ENCODE measurements at regions not wholly inside any gene's neighbourhood (a gene's known extent, or its start where the extent isn't known, plus 50 kb on each side); places are given as distances from the start of the nearest gene placed in this dataset.

DNA sequence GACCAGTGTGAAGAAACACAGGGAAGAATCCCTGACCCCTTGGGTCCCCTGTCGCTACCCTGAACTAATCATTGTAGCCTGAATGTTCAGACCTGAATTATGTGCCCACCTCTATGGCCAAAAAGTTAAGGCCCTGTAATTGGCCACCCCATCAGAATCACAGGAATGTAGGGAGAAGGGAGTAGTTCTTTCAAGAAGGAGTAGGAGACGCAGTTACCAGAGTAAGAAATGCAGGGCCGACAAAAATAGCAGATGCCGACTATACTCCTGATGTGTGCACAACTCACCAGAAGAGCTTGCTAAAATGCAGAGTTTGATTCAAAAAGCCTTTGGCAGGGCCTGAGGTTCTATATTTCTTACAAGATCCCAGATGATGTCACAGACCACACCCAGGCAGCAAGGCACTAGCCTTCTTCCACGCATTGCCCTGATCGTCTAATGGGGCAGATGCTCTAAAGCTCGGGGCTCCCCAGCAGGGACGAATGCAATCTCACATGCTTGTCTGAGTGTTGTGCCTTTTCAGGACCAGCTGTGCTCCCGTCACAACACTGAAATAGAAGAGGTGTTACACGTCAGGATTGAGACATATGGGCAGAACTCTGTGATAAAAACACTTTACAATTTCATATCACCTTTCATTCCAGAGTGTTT is 161.0 kb upstream of the FAM241A start:
- DNase-seq (ENCODE audit: low read depth), result no peak
- TF ChIP-seq, protein P1, sequence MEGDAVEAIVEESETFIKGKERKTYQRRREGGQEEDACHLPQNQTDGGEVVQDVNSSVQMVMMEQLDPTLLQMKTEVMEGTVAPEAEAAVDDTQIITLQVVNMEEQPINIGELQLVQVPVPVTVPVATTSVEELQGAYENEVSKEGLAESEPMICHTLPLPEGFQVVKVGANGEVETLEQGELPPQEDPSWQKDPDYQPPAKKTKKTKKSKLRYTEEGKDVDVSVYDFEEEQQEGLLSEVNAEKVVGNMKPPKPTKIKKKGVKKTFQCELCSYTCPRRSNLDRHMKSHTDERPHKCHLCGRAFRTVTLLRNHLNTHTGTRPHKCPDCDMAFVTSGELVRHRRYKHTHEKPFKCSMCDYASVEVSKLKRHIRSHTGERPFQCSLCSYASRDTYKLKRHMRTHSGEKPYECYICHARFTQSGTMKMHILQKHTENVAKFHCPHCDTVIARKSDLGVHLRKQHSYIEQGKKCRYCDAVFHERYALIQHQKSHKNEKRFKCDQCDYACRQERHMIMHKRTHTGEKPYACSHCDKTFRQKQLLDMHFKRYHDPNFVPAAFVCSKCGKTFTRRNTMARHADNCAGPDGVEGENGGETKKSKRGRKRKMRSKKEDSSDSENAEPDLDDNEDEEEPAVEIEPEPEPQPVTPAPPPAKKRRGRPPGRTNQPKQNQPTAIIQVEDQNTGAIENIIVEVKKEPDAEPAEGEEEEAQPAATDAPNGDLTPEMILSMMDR (IDR thresholded peaks at IDR 0.05; ENCODE audit: control insufficient read depth, extremely low read depth, insufficient read depth), result no peak
- H3K4me3 ChIP-seq (ENCODE audit: low read depth, low read length), result no peak overlapping the region

DNA sequence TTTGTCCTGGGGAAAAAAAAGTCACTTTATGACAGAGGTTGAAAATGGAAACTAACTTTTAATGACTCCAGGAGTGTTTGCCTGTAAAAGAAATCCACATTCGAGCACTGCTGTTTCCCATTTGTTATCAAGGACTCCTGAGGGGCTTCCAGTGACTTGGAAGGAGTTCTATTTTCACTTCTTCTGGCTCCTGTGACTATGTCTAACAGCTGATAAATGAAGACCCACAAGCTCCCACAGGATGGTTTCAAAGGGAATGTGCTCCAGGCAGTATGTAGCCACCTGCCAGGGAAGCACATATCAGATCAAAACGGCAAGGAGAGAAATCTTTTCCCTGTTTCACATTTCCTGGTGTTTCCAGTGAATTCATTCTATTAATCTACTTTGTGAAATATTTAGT is 159.8 kb upstream of the FAM241A start:
- H3K4me3 ChIP-seq (ENCODE audit: low read depth, low read length), result no peak overlapping the region
- DNase-seq (ENCODE audit: low read depth), result no peak
- TF ChIP-seq, protein P1 (IDR thresholded peaks at IDR 0.05; ENCODE audit: control insufficient read depth, extremely low read depth, insufficient read depth), result no peak

DNA sequence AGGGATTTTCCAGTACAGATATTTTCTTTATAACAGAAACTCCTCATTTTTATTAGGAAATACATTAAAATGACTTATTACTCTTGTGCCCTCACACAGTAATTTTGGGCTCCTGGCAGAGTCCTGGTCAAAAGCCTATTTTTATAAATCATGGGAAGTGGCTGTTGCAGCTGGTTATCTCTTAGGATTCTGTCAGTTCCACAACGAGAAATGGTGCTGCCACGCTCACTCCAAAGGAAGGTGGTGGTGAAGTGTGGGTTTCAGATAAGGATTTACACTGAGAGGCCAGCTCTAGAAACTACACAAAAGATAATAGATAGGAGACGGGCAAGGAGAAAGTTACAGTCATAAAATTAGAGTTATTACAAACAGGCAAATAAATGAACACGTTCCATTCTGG is 159.2 kb upstream of the FAM241A start:
- TF ChIP-seq, protein P1 (IDR thresholded peaks at IDR 0.05; ENCODE audit: control insufficient read depth, extremely low read depth, insufficient read depth), result no peak
- no peak overlapping the region for H3K4me3 ChIP-seq (ENCODE audit: low read depth, low read length)
- no peak for DNase-seq (ENCODE audit: low read depth)

DNA sequence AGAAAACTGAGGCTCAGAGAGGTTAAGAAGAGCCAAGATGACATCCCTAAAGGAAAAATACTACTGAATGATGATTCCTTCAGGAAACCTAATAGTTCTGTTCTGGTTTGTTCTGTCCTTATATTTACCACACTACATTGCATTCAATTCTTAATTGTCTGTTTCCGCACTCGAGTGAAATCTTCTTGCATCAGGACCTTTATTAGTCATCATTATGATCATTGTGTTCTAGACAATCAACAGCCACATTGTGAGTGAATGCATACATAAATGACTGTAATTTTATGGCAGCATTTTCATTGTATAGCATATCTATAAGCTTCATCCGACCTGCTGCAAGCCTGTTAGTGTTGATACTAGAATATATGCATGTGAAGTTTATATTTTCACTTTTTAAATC is 156.7 kb upstream of the FAM241A start:
- no peak for DNase-seq (ENCODE audit: low read depth)
- no peak overlapping the region for H3K4me3 ChIP-seq (ENCODE audit: low read depth, low read length)
- TF ChIP-seq, protein P1 (IDR thresholded peaks at IDR 0.05; ENCODE audit: control insufficient read depth, extremely low read depth, insufficient read depth), result no peak

DNA sequence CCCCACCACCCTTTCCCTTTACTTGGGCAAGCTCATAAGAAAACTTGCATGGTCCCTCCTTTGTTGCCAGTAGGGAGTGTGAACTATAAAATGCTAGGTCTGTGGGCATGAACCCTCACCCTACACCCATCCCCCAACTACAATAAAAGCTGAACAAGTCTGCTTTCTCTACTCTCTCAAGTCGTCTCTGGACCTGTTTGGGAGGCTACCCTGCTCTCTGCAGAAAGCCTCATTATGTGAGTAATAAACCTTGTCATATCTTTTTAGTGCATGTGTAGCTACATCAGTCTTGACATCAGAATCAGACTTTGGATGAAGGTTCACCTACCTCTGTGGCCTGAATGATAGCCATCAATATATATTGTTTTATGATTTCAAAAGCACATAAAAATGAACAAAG is 155.4 kb upstream of the FAM241A start:
- no peak overlapping the region for H3K4me3 ChIP-seq (ENCODE audit: low read depth, low read length)
- DNase-seq (ENCODE audit: low read depth), result no peak
- TF ChIP-seq, protein P1 (IDR thresholded peaks at IDR 0.05; ENCODE audit: control insufficient read depth, extremely low read depth, insufficient read depth), result no peak

DNA sequence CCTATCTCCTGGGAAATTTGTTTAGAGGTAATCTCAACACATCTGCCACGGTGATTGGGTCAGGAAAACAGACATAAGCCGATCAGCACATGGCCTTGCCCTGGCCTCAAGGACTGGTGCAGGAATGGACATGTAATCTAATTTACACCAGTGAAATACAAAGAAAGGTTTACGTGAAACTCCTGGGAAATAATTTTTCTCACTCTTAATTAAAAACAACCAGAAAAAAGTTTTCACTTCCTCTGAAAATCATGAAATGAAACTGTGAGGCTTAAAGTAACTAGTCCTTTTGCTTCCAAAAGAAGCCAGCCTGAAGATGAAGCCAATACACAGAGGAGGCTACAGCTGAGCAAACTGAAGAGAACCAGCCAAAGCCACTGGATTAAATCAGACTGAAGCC is 154.1 kb upstream of the FAM241A start:
- TF ChIP-seq, protein P1 (IDR thresholded peaks at IDR 0.05; ENCODE audit: control insufficient read depth, extremely low read depth, insufficient read depth), result no peak
- DNase-seq (ENCODE audit: low read depth), result no peak
- no peak overlapping the region for H3K4me3 ChIP-seq (ENCODE audit: low read depth, low read length)

DNA sequence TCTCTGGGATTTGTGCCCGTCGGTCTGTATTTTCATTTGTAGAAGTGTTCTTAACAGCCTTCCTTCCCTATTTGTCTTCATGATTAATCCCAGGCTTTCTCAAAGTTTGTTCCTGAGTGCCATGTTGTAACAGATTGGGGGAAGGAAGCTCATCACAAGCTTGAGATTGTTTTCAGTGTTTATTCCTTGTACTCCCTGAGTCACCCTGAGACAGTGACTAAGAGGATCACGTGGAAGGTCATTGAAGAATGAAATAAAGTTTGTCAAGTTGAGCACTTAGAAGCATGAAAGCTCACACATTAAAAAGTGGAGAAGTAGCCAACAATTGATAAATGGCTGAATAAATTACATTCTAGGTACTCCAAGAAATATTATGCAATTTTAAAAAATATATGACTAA is 153.5 kb upstream of the FAM241A start:
- DNase-seq (ENCODE audit: low read depth), result no peak
- TF ChIP-seq, protein P1 (IDR thresholded peaks at IDR 0.05; ENCODE audit: control insufficient read depth, extremely low read depth, insufficient read depth), result no peak
- no peak overlapping the region for H3K4me3 ChIP-seq (ENCODE audit: low read depth, low read length)
